Omental fat pad (tissue), 3 donors: ENCODE measurements at regions not wholly inside any gene's neighbourhood (a gene's known extent, or its start where the extent isn't known, plus 50 kb on each side); places are given as distances from the start of the nearest gene placed in this dataset.

Source experiments
- ATAC-seq: fragments of 150-250 bp; one replicate; pipeline ENCODE4 v1.9.1; 2016; ENCODE audit warnings: mild to moderate bottlenecking, moderate library complexity; ENCODE audit not compliant: low FRiP score
- DNase-seq: peaks from one replicate; pipeline ENCODE4 v3.0.0-alpha.2; 2019; ENCODE audit warnings: low spot score
- CTCF ChIP-seq, 3 donors: fragments of 450-650 bp; IDR thresholded peaks; one replicate each; pipeline ENCODE4 v1.5.1; 2016 to 2017; ENCODE audit warnings: antibody characterized with exemption in 3 of 3, mild to moderate bottlenecking in 3 of 3, moderate library complexity in 2 of 3

- DNase-seq (no peak), ATAC-seq (no peak)
- no peak for TF ChIP-seq CTCF (IDR thresholded peaks at IDR 0.05)
Observed at GRCh38 chr2:186405842-186406241, 80.2 kb upstream of the ZC3H15 start.

- ATAC-seq (no peak), DNase-seq (no peak)
- TF ChIP-seq CTCF (IDR thresholded peaks at IDR 0.05), result no peak
Observed at GRCh38 chr2:186407611-186408010, 78.4 kb upstream of the ZC3H15 start.

- no peak for ATAC-seq
- TF ChIP-seq CTCF (IDR thresholded peaks at IDR 0.05), result no peak
- DNase-seq, result no peak
Observed at GRCh38 chr2:186410802-186411201, 75.3 kb upstream of the ZC3H15 start.

- no peak for DNase-seq
- no peak for TF ChIP-seq CTCF (IDR thresholded peaks at IDR 0.05)
- ATAC-seq, result peak; percentile 86
Observed at GRCh38 chr2:186422226-186422625, 63.8 kb upstream of the ZC3H15 start.

GRCh38 chr2:186423481-186423880 lies 62.6 kb upstream of the ZC3H15 start:
- TF ChIP-seq CTCF (IDR thresholded peaks at IDR 0.05), result no peak
- no peak for ATAC-seq

GRCh38 chr2:186424265-186424664 lies 61.8 kb upstream of the ZC3H15 start:
- DNase-seq (no peak), ATAC-seq (no peak)
- TF ChIP-seq CTCF (IDR thresholded peaks at IDR 0.05), result no peak

More at GRCh38 chr2:186423481-186423880, 62.6 kb upstream of the ZC3H15 start:
- DNase-seq, result no peak

- ATAC-seq (no peak), DNase-seq (no peak)
- TF ChIP-seq CTCF (IDR thresholded peaks at IDR 0.05), result no peak
Observed at GRCh38 chr2:186425576-186425975, 60.5 kb upstream of the ZC3H15 start.
